GM23338 (cell line): ENCODE measurements at regions not wholly inside any gene's neighbourhood (a gene's known extent, or its start where the extent isn't known, plus 50 kb on each side); places are given as distances from the start of the nearest gene placed in this dataset. TPM values are rescaled to one million over a fixed set of nuclear protein-coding genes. Genes with fewer than 3 reads are reported as not detected.

ENCODE experiments used
- ATAC-seq: fragments of 200-7000 bp; cut with Tn5 transposase; 3 replicates; pipeline ENCODE4 v1.9.1; 2020
- DNase-seq: peaks from one replicate; pipeline ENCODE4 v3.0.0-alpha.2; 2015; ENCODE audit warnings: low spot score
- H2AFZ ChIP-seq: fragments of 200-600 bp; sonication (generic); 2 replicates; pipeline ENCODE4 v1.8.0; 2016; ENCODE audit warnings: antibody characterized with exemption, mild to moderate bottlenecking, moderate library complexity
- H3F3A ChIP-seq: fragments of 200-600 bp; sonication (generic); replicated peaks from 2 replicates; pipeline ENCODE4 v1.8.0; 2017; ENCODE audit warnings: antibody characterized with exemption, mixed run types, low read depth
- H3K27ac ChIP-seq: fragments of 200-600 bp; sonication (generic); 2 replicates; pipeline ENCODE4 v1.6.1; 2016; ENCODE audit warnings: low read depth
- H3K27me3 ChIP-seq: fragments of 200-600 bp; sonication (generic); 2 replicates; pipeline ENCODE4 v1.8.0; 2016; ENCODE audit warnings: mild to moderate bottlenecking, mixed run types, moderate library complexity; ENCODE audit not compliant: insufficient read depth
- H3K36me3 ChIP-seq: fragments of 200-600 bp; sonication (generic); 2 replicates; pipeline ENCODE4 v1.8.0; 2016; ENCODE audit warnings: mild to moderate bottlenecking; ENCODE audit not compliant: insufficient read depth
- H3K4me1 ChIP-seq: fragments of 200-600 bp; sonication (generic); 2 replicates; pipeline ENCODE4 v1.8.0; 2016; ENCODE audit warnings: mild to moderate bottlenecking, moderate library complexity; ENCODE audit not compliant: insufficient read depth
- H3K4me2 ChIP-seq: fragments of 200-600 bp; sonication (generic); 2 replicates; pipeline ENCODE4 v1.7.1; 2017; ENCODE audit warnings: mixed run types
- H3K4me3 ChIP-seq: fragments of 200-600 bp; sonication (generic); 2 replicates; pipeline ENCODE4 v1.6.1; 2016; ENCODE audit warnings: mixed run types
- H3K79me2 ChIP-seq: fragments of 200-600 bp; sonication (generic); replicated peaks from 2 replicates; pipeline ENCODE4 v1.8.0; 2017; ENCODE audit warnings: mild to moderate bottlenecking; ENCODE audit not compliant: insufficient read depth
- H3K9me2 ChIP-seq: fragments of 200-600 bp; sonication (generic); 2 replicates; pipeline ENCODE4 v1.8.0; 2017; ENCODE audit not compliant: insufficient read depth
- H4K20me1 ChIP-seq: fragments of 200-600 bp; sonication (generic); replicated peaks from 2 replicates; pipeline ENCODE4 v1.8.0; 2017; ENCODE audit warnings: mild to moderate bottlenecking; ENCODE audit not compliant: insufficient read depth
- H3K27ac Mint-ChIP-seq: 2 replicates; pipeline ENCODE4 v1.8.0; 2020; ENCODE audit warnings: inconsistent platforms, mild to moderate bottlenecking, moderate library complexity, mixed read lengths
- H3K27me3 Mint-ChIP-seq: 3 replicates; pipeline ENCODE4 v1.8.0; 2022; ENCODE audit warnings: low read depth, mild to moderate bottlenecking, moderate library complexity, mixed read lengths, inconsistent platforms; ENCODE audit not compliant: insufficient read depth, poor library complexity
- H3K36me3 Mint-ChIP-seq: 3 replicates; pipeline ENCODE4 v1.8.0; 2021; ENCODE audit warnings: low read depth, mild to moderate bottlenecking, inconsistent platforms, moderate library complexity, mixed read lengths
- H3K4me1 Mint-ChIP-seq: 3 replicates; pipeline ENCODE4 v1.8.0; 2020; ENCODE audit warnings: mild to moderate bottlenecking, inconsistent platforms, mixed read lengths
- H3K4me3 Mint-ChIP-seq: 3 replicates; pipeline ENCODE4 v1.8.0; 2021; ENCODE audit warnings: moderate library complexity, mild to moderate bottlenecking, inconsistent platforms, mixed read lengths
- H3K9me3 Mint-ChIP-seq: 3 replicates; pipeline ENCODE4 v1.8.0; 2020; ENCODE audit warnings: moderate library complexity, mild to moderate bottlenecking, inconsistent platforms, mixed read lengths
- POLR2AphosphoS5 ChIP-seq: IDR thresholded peaks from 2 replicates; pipeline ENCODE4 v1.6.1; 2016; ENCODE audit warnings: antibody characterized with exemption, low read depth
- REST ChIP-seq: IDR thresholded peaks from one replicate; pipeline ENCODE4 v1.6.1; 2018; ENCODE audit warnings: antibody characterized with exemption; ENCODE audit not compliant: unreplicated experiment
- STAT1 ChIP-seq: IDR thresholded peaks from one replicate; pipeline ENCODE4 v1.6.1; 2016; ENCODE audit warnings: antibody characterized with exemption; ENCODE audit not compliant: unreplicated experiment
- ZNF462 ChIP-seq: fragments of 250-450 bp; sonication (Bioruptor Pico); IDR thresholded peaks from 2 replicates; pipeline ENCODE4 v1.5.0; 2020; ENCODE audit warnings: mild to moderate bottlenecking, moderate library complexity
- microRNA counts: library from miRNA; unstranded; fragments of <30 nt; microRNA quantifications from one replicate; lab custom pipeline; 2017
- microRNA-seq: library from miRNA; unstranded; fragments of <30 nt; microRNA quantifications from one replicate; pipeline ENCODE4, GENCODE V29; 2017
- small RNA-seq: library from RNA; depleted of rRNA; stranded (forward); fragments of <200 nt; gene quantifications from one replicate; pipeline ENCODE3, GENCODE V24; 2014; ENCODE audit warnings: low replicate concordance

- no peak for DNase-seq
- Histone ChIP-seq H3K27me3 (no peaks in the 10 kb centered on the region), H3K4me2 (no peak overlapping the region), H3K27ac (no peak overlapping the region), H3K36me3 (no peaks in the 10 kb centered on the region), H2AFZ (no peak overlapping the region), H3K9me2 (peaks cover 21% of the 10 kb centered on the region), H3K4me1 (no peaks in the 10 kb centered on the region), H3F3A (no peaks in the 10 kb centered on the region), H3K4me3 (no peak overlapping the region), H4K20me1 (no peaks in the 10 kb centered on the region), H3K79me2 (no peaks in the 10 kb centered on the region)
- H3K4me1 Mint-ChIP-seq = no peaks in the 10 kb centered on the region
- no peak for TF ChIP-seq REST
- no peak for TF ChIP-seq ZNF462 (CRISPR knock-in tag)
- TF ChIP-seq STAT1 = no peak
- no peak for TF ChIP-seq POLR2AphosphoS5
- H3K27me3 Mint-ChIP-seq = no peaks in the 10 kb centered on the region
- no peaks in the 10 kb centered on the region for H3K36me3 Mint-ChIP-seq
- H3K9me3 Mint-ChIP-seq = no peaks in the 10 kb centered on the region
- no peak for ATAC-seq
- H3K27ac Mint-ChIP-seq = no peak overlapping the region
- H3K4me3 Mint-ChIP-seq = no peak overlapping the region
These were observed 50.2 kb upstream of the RUNX1 start for GRCh38 chr21:35099310-35099709.

MicroRNAs in the stretch of these regions (microRNA counts, 767-probe panel; counts per million panel counts)
- microRNA hsa-miR-802 (lab: Ali Mortazavi, UCI) = not detected

Small RNAs in the stretch of these regions (microRNA-seq; reads per million reads assigned to microRNA genes)
- gene MIR802 = not detected

Small RNAs in the stretch of these regions (small RNA-seq; reads per million reads assigned to genes)
- gene EZH2P1 (0.07 reads per million), gene MIR802 (not detected)
